Right lobe of liver (tissue), 6 donors: ENCODE measurements at regions not wholly inside any gene's neighbourhood (a gene's known extent, or its start where the extent isn't known, plus 50 kb on each side); places are given as distances from the start of the nearest gene placed in this dataset.

Experiments used
- ATAC-seq, 4 donors: fragments of 200-7000 bp; cut with Tn5 transposase; one replicate each; pipeline ENCODE4 v1.9.1; 2020; ENCODE audit warnings: mild to moderate bottlenecking in 4 of 4, moderate library complexity in 4 of 4
- DNase-seq, 3 donors: peaks; one replicate each; pipeline ENCODE4 v3.0.0-alpha.2; 2020
- H3K27ac ChIP-seq, 3 donors: fragments of 200-600 bp; one replicate each; pipeline ENCODE4 v1.8.0; 2022
- H3K27me3 ChIP-seq, 2 donors: fragments of 200-600 bp; one replicate each; pipeline ENCODE4 v1.8.0; 2022
- H3K36me3 ChIP-seq, 4 donors: fragments of 200-600 bp; sonication (generic) in 1 of 4; one replicate each; pipeline versions ENCODE4 v1.5.1 to v1.8.0; 2017 to 2022; ENCODE audit warnings: control low read depth in 1 of 4
- H3K4me1 ChIP-seq, 4 donors: fragments of 200-600 bp; sonication (generic) in 1 of 4; one replicate each; pipeline versions ENCODE4 v1.5.1 to v1.8.0; 2017 to 2022; ENCODE audit warnings: control low read depth in 1 of 4
- H3K4me3 ChIP-seq, 3 donors: fragments of 200-600 bp; one replicate each; pipeline ENCODE4 v1.8.0; 2022
- H3K9me3 ChIP-seq, 4 donors: fragments of 200-600 bp; sonication (generic) in 1 of 4; one replicate each; pipeline versions ENCODE4 v1.5.1 to v1.8.0; 2017 to 2022; ENCODE audit warnings: control low read depth in 1 of 4
- POLR2A ChIP-seq: fragments of 450-650 bp; IDR thresholded peaks from one replicate; pipeline ENCODE4 v1.6.1; 2017; ENCODE audit warnings: antibody characterized with exemption, mild to moderate bottlenecking
- WGBS: methylation state at CpG from one replicate; pipeline ENCODE4 v1.1.6; 2018; ENCODE audit warnings: low coverage, low lambda C conversion rate; ENCODE audit not compliant: insufficient coverage; ENCODE audit errors: missing lambda C conversion rate; 5-methylcytosine and 5-hydroxymethylcytosine counted together
- intact Hi-C, 2 donors: fragments of 100-400 bp; cut with DNase I; formaldehyde crosslinking; loops; one replicate each; pipeline versions ENCODE4 v1.11.2 to v1.14.1; 2022
- TF ChIP-seq, protein P1 (sequence below), 4 donors: fragments of 200-600 bp in 3 of 4; fragments of 450-650 bp in 1 of 4; IDR thresholded peaks; one replicate each; pipeline versions ENCODE4 v1.5.1 to v1.8.0; 2016 to 2022; ENCODE audit warnings: antibody characterized with exemption in 4 of 4, mild to moderate bottlenecking in 2 of 4
- donor health status: DM: no; HTN: yes; CAD: no.
- donor health status: DM: no; HTN: no; CAD: no.
- donor health status: DM: no; HTN: no; CAD: no.
- donor health status: DM: no; HTN: yes; CAD: no.
- donor health status: DM: no; HTN: yes; CAD: no.

DNA sequence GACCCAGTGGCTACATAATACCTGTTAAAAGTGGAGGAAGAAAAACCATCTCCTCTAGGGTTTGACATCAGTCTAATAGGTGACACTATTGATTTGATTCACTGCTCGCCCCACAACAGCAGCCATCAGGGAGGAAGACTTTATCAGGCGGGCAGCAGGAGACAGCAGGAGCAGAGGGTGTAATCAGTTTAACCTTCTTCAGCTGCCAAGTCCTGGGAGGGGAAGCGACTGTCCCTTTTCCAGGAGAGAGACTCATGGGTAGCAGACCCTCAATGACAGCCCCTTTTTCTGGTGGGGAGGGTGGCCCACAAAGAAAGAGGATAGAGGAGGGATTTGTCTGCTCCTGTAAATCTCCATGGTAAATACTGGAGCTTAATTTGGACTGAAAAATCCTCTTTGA is 291.8 kb downstream of the HAPSTR1 start:
- Histone ChIP-seq H3K4me3 (no peak overlapping the region), H3K9me3 (no peaks in the 10 kb centered on the region), H3K4me1 (no peaks in the 10 kb centered on the region), H3K27ac (no peak overlapping the region), H3K27me3 (no peaks in the 10 kb centered on the region), H3K36me3 (no peaks in the 10 kb centered on the region)
- DNase-seq (no peak), ATAC-seq (no peak)
- 48% methylated on average over 3 of the region's 3 CpGs for WGBS
- TF ChIP-seq, protein P1, sequence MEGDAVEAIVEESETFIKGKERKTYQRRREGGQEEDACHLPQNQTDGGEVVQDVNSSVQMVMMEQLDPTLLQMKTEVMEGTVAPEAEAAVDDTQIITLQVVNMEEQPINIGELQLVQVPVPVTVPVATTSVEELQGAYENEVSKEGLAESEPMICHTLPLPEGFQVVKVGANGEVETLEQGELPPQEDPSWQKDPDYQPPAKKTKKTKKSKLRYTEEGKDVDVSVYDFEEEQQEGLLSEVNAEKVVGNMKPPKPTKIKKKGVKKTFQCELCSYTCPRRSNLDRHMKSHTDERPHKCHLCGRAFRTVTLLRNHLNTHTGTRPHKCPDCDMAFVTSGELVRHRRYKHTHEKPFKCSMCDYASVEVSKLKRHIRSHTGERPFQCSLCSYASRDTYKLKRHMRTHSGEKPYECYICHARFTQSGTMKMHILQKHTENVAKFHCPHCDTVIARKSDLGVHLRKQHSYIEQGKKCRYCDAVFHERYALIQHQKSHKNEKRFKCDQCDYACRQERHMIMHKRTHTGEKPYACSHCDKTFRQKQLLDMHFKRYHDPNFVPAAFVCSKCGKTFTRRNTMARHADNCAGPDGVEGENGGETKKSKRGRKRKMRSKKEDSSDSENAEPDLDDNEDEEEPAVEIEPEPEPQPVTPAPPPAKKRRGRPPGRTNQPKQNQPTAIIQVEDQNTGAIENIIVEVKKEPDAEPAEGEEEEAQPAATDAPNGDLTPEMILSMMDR (IDR thresholded peaks at IDR 0.05): no peak
- no peak for TF ChIP-seq POLR2A
- intact Hi-C loops: no loop called here

DNA sequence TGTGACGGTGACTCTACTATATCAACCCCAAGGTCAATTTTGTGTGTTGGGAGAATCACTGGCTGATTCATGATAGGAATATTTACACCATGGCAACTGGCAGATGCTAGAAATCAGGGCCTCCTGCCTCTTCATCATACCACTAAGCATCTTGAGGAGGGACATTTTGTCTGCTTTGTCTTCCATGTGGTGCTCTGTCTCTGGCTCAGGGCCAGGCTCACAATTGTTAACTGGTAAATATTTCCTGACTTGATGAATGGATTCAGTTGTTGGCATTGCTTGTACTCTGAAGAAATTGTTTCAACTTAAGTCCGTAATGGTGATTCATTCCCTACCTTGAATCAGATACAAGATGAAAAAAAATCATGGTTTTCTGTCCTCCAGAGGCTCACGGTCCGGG is 292.7 kb downstream of the HAPSTR1 start:
- no peak for DNase-seq
- Histone ChIP-seq H3K27me3 (no peaks in the 10 kb centered on the region), H3K36me3 (no peaks in the 10 kb centered on the region), H3K27ac (no peak overlapping the region), H3K4me3 (no peak overlapping the region), H3K9me3 (no peaks in the 10 kb centered on the region), H3K4me1 (no peaks in the 10 kb centered on the region)
- intact Hi-C loops: no loop called here
- TF ChIP-seq POLR2A: no peak
- TF ChIP-seq, protein P1 (IDR thresholded peaks at IDR 0.05): no peak
- ATAC-seq: no peak
- 57% methylated on average over 3 of the region's 4 CpGs for WGBS

DNA sequence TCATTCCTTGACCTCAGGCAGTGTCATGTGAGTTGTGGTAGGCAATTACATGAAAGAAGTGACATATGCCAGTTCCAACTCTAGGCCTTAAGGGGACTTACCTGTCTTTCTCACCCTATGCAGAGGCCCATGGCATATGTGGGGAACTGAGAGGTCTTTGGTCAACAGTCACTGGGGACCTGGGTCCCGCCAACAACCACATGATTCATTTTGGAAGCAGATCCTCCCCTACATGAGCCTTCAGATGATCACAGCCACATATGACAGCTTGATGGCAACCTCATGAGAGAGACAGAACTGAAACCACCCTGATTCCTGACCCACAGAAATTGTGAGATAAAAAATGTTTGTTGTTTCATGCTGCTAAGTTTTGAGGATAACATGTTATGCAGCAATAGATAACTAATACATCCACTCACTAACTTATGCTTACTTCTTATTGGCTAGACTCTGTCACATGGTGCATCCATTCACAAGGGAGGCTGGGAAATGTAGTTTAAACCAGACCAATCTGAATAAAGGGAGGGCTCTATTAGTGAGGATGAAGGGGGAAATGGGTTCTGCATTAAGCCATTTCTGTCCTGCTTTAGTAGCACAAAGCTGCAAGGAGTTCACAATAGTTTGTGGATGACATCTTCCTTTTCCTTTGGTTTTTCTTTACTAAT is 298.2 kb downstream of the HAPSTR1 start:
- H3K9me3 ChIP-seq: no peaks in the 10 kb centered on the region
- H3K36me3 ChIP-seq: no peaks in the 10 kb centered on the region
- H3K27me3 ChIP-seq: no peaks in the 10 kb centered on the region
- no peak overlapping the region for H3K4me3 ChIP-seq
- intact Hi-C loops: no loop called here
- TF ChIP-seq POLR2A: no peak
- TF ChIP-seq, protein P1 (IDR thresholded peaks at IDR 0.05): no peak
- no peak overlapping the region for H3K27ac ChIP-seq
- H3K4me1 ChIP-seq: no peaks in the 10 kb centered on the region
- 100% methylated on average over 1 of the region's 1 CpG for WGBS
- DNase-seq (no peak), ATAC-seq (no peak)

DNA sequence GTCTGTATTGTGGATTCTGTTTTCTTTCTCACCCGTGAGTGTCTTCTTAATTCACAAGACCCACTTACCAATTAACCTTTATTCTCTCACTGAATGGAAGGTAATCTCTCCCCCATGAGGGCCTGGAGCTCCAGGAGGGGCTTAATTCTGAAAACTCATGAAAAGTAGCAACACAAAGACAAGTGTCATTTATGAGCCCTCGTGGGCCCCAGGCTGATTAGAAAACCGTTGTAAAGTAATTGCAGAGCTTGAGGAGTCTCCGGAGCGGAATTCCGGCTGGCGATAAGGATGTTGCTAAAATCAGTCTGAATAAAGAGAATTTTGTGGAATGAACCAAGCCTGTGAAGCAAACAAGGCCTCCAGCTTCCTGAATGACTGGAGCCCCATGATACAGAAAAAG is 301.5 kb downstream of the HAPSTR1 start:
- H3K9me3 ChIP-seq: no peaks in the 10 kb centered on the region
- H3K4me3 ChIP-seq: no peak overlapping the region
- WGBS: 79% methylated on average over 7 of the region's 7 CpGs
- H3K27me3 ChIP-seq: no peaks in the 10 kb centered on the region
- DNase-seq: no peak
- ATAC-seq: no peak
- intact Hi-C loops: no loop called here
- H3K4me1 ChIP-seq: peaks cover 0 to 5% (median 2%) of the 10 kb centered on the region in 4 donors
- no peak for TF ChIP-seq POLR2A
- TF ChIP-seq, protein P1 (IDR thresholded peaks at IDR 0.05): no peak
- H3K36me3 ChIP-seq: no peaks in the 10 kb centered on the region
- no peak overlapping the region for H3K27ac ChIP-seq
